ENCODE measurements at regions not wholly inside any gene's neighbourhood (a gene's known extent, or its start where the extent isn't known, plus 50 kb on each side); places are given as distances from the start of the nearest gene placed in this dataset.

DNA sequence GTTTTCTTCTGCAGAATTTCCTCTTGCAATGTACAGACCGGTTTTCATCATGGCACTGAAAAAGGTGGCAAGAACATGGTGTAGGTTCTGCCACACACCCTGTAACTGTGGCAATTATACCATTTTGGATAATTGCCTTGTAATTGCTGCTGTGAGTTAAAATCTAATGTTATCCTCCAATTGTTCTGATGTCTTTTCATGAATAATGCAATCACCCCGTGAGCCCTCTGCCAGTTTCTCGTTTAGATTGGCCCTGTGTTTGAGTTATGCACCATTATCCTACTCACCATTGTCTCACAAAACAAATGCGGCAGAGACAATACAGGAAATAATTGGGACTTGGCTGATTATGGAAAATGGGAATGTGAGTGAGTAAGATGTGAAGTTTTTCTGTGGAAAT, 61.8 kb upstream of the MTNR1B start:
- TF ChIP-seq EP300 (conservative IDR thresholded peaks at IDR 0.05; ENCODE audit: poor library complexity, severe bottlenecking) (no peak), POLR2AphosphoS5 (IDR thresholded peaks at IDR 0.05) (no peak), RAD21 (conservative IDR thresholded peaks at IDR 0.05) (no peak), EZH2 (IDR thresholded peaks at IDR 0.05; ENCODE audit: borderline replicate concordance, insufficient read depth, low read length, poor library complexity, severe bottlenecking) (no peak), SMC3 (conservative IDR thresholded peaks at IDR 0.05; ENCODE audit: poor library complexity) (no peak), TAF1 (IDR thresholded peaks at IDR 0.05; ENCODE audit: low read depth) (no peak), MXI1 (conservative IDR thresholded peaks at IDR 0.05; ENCODE audit: poor library complexity, severe bottlenecking) (no peak)
- TF ChIP-seq, protein P1, sequence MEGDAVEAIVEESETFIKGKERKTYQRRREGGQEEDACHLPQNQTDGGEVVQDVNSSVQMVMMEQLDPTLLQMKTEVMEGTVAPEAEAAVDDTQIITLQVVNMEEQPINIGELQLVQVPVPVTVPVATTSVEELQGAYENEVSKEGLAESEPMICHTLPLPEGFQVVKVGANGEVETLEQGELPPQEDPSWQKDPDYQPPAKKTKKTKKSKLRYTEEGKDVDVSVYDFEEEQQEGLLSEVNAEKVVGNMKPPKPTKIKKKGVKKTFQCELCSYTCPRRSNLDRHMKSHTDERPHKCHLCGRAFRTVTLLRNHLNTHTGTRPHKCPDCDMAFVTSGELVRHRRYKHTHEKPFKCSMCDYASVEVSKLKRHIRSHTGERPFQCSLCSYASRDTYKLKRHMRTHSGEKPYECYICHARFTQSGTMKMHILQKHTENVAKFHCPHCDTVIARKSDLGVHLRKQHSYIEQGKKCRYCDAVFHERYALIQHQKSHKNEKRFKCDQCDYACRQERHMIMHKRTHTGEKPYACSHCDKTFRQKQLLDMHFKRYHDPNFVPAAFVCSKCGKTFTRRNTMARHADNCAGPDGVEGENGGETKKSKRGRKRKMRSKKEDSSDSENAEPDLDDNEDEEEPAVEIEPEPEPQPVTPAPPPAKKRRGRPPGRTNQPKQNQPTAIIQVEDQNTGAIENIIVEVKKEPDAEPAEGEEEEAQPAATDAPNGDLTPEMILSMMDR (IDR thresholded peaks at IDR 0.05; ENCODE audit: poor library complexity, severe bottlenecking), result no peak
- TF ChIP-seq, protein P2, sequence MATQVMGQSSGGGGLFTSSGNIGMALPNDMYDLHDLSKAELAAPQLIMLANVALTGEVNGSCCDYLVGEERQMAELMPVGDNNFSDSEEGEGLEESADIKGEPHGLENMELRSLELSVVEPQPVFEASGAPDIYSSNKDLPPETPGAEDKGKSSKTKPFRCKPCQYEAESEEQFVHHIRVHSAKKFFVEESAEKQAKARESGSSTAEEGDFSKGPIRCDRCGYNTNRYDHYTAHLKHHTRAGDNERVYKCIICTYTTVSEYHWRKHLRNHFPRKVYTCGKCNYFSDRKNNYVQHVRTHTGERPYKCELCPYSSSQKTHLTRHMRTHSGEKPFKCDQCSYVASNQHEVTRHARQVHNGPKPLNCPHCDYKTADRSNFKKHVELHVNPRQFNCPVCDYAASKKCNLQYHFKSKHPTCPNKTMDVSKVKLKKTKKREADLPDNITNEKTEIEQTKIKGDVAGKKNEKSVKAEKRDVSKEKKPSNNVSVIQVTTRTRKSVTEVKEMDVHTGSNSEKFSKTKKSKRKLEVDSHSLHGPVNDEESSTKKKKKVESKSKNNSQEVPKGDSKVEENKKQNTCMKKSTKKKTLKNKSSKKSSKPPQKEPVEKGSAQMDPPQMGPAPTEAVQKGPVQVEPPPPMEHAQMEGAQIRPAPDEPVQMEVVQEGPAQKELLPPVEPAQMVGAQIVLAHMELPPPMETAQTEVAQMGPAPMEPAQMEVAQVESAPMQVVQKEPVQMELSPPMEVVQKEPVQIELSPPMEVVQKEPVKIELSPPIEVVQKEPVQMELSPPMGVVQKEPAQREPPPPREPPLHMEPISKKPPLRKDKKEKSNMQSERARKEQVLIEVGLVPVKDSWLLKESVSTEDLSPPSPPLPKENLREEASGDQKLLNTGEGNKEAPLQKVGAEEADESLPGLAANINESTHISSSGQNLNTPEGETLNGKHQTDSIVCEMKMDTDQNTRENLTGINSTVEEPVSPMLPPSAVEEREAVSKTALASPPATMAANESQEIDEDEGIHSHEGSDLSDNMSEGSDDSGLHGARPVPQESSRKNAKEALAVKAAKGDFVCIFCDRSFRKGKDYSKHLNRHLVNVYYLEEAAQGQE (IDR thresholded peaks at IDR 0.05; ENCODE audit: borderline replicate concordance), result no peak

Data from neural cell (in vitro differentiated cells).